ENCODE measurements at regions not wholly inside any gene's neighbourhood (a gene's known extent, or its start where the extent isn't known, plus 50 kb on each side); places are given as distances from the start of the nearest gene placed in this dataset.
"Not testable (repeated sequence)": the region's sequence is repeated elsewhere in the genome, so short reads cannot be mapped to it uniquely, and the experiment has no call there.

- not testable (repeated sequence) for DNase-seq (ENCODE audit: low read depth, low spot score)
Observed at GRCh38 chr2:2720806-2721205, 389.7 kb upstream of the MYT1L start.

DNA sequence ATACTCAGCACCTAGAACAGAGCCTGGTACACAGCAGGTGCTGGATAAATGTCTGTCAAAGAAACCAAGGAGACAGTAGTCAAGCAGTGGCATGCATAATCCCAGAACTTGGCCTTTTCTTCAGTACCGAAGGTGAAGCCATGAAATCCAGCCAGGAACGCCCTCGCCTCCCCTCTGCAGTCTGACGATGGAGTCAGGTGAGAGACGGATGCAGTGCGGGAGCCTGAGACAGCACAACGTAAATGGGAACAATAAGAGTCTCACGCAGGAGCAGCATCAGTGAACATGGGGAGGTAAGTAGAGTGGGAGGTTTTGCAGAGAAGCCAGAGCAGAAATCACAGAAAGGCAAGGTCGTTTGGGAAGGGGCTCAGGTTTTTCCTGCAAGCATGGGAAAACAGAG is 389.3 kb upstream of the MYT1L start:
- no peak for DNase-seq (ENCODE audit: low read depth, low spot score)

- no peak for DNase-seq (ENCODE audit: low read depth, low spot score)
Observed at GRCh38 chr2:2719781-2720180, 388.7 kb upstream of the MYT1L start.

DNA sequence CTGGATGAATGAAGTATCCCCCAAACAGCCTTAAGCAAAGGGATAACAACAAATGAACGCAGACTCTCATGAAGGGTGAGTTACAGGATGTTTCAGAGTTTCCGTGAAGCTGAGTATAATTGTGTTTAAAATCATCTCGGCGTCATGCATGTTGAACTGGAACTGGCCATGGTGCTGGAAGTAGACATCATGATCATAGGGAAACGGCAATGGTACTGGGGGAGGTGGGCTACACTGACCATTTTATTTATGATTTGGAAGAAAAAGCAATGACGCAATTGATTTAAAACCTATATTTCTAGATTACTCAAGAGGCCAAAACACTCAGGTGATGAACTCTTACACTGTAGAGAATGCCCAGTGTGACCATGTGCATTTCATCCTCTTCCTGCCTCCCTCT is 387.9 kb upstream of the MYT1L start:
- DNase-seq (ENCODE audit: low read depth, low spot score) = no peak

GRCh38 chr2:2717406-2717805 is 386.3 kb upstream of the MYT1L start:
- no peak for DNase-seq (ENCODE audit: low read depth, low spot score)

GRCh38 chr2:2716771-2717170 is 385.7 kb upstream of the MYT1L start:
- DNase-seq (ENCODE audit: low read depth, low spot score) = no peak

GRCh38 chr2:2715036-2715818 is 384.2 kb upstream of the MYT1L start:
- no peak for DNase-seq (ENCODE audit: low read depth, low spot score)

- DNase-seq (ENCODE audit: low read depth, low spot score) = no peak
Observed at GRCh38 chr2:2714408-2714807, 383.3 kb upstream of the MYT1L start.

DNA sequence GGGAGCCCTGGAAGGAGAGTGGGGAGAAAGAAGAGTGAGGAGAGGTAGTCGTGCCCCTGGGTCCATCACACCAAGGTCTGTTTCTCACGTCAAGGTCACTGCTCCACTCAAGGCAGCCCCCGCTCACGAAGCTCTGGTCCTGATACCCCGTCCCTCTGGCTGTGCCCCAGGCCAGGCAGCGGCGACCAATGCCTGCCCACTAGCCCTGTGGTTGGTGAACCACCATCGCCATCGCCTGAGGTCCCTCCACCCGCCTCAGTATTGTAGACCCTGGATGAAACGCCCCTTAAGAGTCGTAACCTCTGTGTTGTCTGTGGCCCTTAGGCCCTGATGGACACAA is 378.3 kb upstream of the MYT1L start:
- DNase-seq (ENCODE audit: low read depth, low spot score) = no peak

GRCh38 chr2:2708575-2709430 is 377.7 kb upstream of the MYT1L start:
- DNase-seq (ENCODE audit: low read depth, low spot score) = no peak

GRCh38 chr2:2707206-2707991 is 376.3 kb upstream of the MYT1L start:
- no peak for DNase-seq (ENCODE audit: low read depth, low spot score)

- no peak for DNase-seq (ENCODE audit: low read depth, low spot score)
Observed at GRCh38 chr2:2706306-2706705, 375.2 kb upstream of the MYT1L start.

DNA sequence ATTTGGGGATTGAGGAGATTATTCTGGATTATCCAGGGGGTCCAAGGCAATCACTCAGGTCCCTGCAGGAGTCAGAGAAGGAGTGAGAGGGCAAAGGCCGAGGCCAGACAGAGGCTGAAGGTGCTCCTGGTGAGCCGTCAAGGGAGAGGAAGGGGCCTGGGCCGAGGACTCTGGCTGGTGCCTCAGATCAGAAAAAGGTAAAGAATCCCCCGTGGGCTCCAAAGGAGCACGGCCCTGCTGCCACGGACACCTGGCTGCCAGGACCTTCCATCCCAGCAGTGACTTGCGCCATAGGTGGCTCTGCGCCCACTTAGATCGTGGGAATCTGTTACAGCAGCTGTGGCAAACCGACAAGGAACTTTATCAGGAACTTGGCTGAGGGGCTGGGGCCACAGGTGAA is 374.8 kb upstream of the MYT1L start:
- DNase-seq (ENCODE audit: low read depth, low spot score) = no peak

GRCh38 chr2:2704428-2705090 is 373.5 kb upstream of the MYT1L start:
- no peak for DNase-seq (ENCODE audit: low read depth, low spot score)

GRCh38 chr2:2703762-2704427 is 372.8 kb upstream of the MYT1L start:
- DNase-seq (ENCODE audit: low read depth, low spot score) = no peak

- no peak for DNase-seq (ENCODE audit: low read depth, low spot score)
Observed at GRCh38 chr2:2703172-2703571, 372.1 kb upstream of the MYT1L start.

DNA sequence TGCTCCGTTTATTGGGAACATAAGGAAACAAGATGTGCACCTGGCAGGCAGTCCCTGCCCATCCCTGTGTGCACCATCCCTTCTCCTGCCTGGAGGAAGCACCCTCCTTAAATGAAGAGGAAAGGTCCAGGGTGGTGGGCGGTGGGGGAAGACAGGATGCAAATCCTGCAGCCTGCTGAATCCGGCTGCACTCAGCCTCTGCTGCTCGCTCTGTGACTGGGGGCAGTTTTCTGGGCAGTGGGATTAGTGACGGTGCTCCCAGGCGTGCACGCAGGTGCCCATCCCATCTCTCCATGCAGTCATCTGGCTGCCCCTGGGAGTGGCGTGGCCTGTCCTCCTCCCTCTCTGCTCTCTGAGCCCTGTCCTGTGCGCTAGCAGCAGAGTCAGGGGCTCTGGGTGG is 371.3 kb upstream of the MYT1L start:
- no peak for DNase-seq (ENCODE audit: low read depth, low spot score)

GRCh38 chr2:2701813-2702212 is 370.7 kb upstream of the MYT1L start:
- DNase-seq (ENCODE audit: low read depth, low spot score) = no peak

DNA sequence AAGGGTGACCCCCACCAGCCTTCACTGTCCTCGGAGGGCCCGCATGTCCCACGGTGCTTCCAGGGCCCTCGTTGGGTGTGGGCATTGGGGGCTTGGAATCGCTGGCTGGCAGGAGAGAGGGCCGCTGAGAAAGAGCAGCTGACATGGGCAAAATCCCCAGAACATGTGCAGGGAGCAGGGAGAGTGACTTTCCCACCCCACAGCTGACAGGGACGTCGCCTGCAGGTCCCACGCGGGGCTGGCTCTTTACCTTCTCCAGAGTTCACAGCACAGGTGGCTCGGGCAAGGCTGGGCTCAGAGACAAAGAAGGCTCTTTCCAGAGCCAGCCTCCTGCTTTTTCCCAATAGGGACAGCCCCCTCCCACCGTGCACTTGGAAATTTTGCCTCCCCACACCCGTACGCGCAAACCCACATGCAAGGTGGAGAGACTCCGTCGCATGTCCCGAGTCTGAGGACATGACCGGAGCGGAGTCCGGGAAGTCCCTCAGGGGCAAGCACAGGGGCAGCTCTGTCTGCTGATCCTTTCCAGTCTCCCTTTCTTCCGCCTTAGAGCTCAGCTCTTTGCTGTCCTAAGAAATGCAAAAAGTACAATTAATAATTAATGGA is 370.2 kb upstream of the MYT1L start:
- DNase-seq (ENCODE audit: low read depth, low spot score) = no peak

GRCh38 chr2:2699121-2699505 is 368.0 kb upstream of the MYT1L start:
- no peak for DNase-seq (ENCODE audit: low read depth, low spot score)

Measured in activated naive CD8-positive, alpha-beta T cell treated with anti-CD3 and anti-CD28 coated beads, Interleukin-2, amount 50 U/mL, for 16 hours (primary cell).